LNCAP (cell line): ENCODE measurements at regions not wholly inside any gene's neighbourhood (a gene's known extent, or its start where the extent isn't known, plus 50 kb on each side); places are given as distances from the start of the nearest gene placed in this dataset.

ENCODE experiments used
- TF ChIP-seq, protein P1 (sequence below): fragments of 450-650 bp; IDR thresholded peaks from 2 replicates; pipeline ENCODE4 v1.5.1; 2017; ENCODE audit warnings: mild to moderate bottlenecking

GRCh38 chr5:158301186-158301585 lies 442.2 kb upstream of the CLINT1 start:
- TF ChIP-seq, protein P1, sequence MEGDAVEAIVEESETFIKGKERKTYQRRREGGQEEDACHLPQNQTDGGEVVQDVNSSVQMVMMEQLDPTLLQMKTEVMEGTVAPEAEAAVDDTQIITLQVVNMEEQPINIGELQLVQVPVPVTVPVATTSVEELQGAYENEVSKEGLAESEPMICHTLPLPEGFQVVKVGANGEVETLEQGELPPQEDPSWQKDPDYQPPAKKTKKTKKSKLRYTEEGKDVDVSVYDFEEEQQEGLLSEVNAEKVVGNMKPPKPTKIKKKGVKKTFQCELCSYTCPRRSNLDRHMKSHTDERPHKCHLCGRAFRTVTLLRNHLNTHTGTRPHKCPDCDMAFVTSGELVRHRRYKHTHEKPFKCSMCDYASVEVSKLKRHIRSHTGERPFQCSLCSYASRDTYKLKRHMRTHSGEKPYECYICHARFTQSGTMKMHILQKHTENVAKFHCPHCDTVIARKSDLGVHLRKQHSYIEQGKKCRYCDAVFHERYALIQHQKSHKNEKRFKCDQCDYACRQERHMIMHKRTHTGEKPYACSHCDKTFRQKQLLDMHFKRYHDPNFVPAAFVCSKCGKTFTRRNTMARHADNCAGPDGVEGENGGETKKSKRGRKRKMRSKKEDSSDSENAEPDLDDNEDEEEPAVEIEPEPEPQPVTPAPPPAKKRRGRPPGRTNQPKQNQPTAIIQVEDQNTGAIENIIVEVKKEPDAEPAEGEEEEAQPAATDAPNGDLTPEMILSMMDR = no peak

DNA sequence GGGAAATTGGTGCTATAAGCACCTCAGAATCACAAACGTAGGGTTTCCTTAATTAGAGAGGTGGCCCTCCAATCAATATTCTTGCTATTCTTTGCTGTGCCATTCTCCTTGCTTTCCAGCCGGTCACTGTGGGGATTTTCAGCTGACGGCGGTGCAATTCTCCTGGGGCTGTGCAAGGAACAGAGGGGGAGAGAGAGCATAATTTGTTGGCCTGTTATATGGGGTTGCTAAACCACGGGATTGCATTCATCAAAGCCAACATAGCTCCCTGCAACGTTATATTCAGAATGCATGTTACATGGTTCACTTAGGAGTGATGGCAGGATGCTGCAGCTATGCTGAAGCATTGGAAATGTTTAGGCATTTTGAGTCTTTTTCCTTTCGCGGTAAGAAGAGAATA lies 441.3 kb upstream of the CLINT1 start:
- TF ChIP-seq, protein P1 = no peak

- TF ChIP-seq, protein P1 = no peak
These were observed 438.1 kb upstream of the CLINT1 start for GRCh38 chr5:158297002-158297527.

DNA sequence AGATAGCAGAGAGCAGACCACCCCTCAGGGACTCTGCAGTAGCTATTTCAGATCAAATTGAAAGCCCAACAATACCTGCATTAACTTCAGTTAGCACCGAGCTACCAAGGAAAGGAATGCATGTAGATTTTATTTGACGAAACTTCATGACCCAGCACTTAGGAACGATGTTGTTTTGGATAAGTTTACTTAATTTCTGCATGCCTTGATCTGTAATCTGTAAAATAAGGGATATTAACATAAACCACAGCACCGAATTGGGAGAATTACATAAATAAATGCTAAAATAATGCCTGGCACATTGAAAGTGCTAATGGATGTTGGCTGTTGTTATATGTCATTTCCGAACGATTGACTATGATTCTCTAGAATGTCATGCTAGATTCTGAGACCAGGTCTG lies 435.8 kb upstream of the CLINT1 start:
- TF ChIP-seq, protein P1 = no peak

DNA sequence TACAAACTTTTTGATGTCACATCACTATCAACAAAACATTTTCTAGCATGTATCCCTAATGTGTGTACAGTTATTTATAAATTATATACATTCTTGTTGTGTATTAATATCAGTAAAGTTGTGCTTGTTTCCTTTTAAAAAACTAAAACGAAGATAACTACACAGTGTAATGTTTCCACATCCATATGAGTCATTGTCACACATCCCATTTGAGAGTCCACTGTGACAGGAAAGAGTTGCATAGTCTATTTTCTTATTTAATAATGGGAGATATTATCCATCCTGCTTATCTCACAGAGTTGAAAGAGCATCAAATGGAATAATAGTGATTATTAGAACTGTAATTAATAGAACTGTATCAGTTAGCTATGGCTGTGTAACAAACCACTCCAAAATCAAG lies 434.0 kb upstream of the CLINT1 start:
- TF ChIP-seq, protein P1 = no peak

DNA sequence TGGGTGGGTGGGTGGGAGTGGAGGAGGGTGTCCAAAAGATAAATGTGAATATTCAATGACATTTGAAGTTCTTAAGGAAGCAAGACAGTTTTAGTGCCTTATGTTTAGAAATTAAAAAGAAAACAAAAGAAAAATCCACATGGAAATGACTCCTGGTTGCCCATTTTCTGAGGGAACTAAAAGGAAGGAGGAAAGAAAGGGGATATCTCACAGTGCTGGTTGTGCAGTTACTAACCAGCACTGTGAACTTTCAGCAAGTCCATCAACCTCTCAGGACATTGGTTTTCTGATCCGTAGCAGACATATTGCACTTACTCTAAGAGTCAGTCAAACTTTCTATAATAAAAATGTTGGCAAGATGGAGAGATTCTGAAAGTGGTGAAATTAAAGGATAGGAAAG lies 431.0 kb upstream of the CLINT1 start:
- TF ChIP-seq, protein P1 = no peak

GRCh38 chr5:158288272-158288657 lies 429.3 kb upstream of the CLINT1 start:
- TF ChIP-seq, protein P1 = no peak

DNA sequence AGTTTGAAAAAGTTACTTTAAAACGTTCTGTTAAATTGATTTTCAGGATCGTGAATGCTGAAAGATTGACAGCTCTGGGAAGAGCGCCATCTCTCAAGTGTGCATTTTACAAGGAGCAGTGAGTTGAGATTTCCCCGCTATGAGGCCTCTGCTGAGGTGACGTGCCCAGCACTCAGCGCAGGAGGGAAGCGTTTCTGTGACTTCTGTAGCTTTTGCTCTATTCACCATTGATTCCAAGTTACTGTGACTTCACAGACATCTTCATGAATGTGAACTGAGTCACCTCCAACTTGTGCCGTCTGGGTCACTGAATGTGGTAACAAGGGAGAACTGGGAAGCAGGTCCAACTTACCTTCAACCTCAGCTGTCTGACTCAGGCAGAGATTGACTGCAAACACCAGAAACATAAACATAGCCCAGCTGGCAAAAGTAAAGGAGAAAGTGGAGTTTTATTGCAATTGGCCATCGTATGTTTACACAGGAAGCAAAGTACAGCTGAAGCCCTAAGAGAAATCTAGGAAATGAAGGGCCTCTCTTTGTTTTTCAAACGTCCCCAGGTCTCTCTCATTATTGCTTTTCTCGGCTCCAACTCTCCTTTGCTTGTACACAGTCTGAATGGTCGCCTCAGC lies 428.8 kb upstream of the CLINT1 start:
- TF ChIP-seq, protein P1 = no peak
